ENCODE measurements at regions not wholly inside any gene's neighbourhood (a gene's known extent, or its start where the extent isn't known, plus 50 kb on each side); places are given as distances from the start of the nearest gene placed in this dataset.

- TF ChIP-seq POU5F1 (IDR thresholded peaks at IDR 0.05; ENCODE audit: low read depth, low read length): no peak
- no peak for TF ChIP-seq ATF3 (IDR thresholded peaks at IDR 0.05; ENCODE audit: insufficient read depth, low read depth, low read length)
- TF ChIP-seq SP1 (IDR thresholded peaks at IDR 0.05; ENCODE audit: low read depth, low read length): no peak
- TF ChIP-seq POLR2AphosphoS5 (IDR thresholded peaks at IDR 0.05; ENCODE audit: low read depth, low read length): no peak
- no peak for TF ChIP-seq RAD21 (IDR thresholded peaks at IDR 0.05 in 1 of 2, conservative IDR thresholded peaks at IDR 0.05 in 1 of 2; ENCODE audit: low read depth in 2 of 2, low read length in 2 of 2)
- TF ChIP-seq POLR2A (IDR thresholded peaks at IDR 0.05; ENCODE audit: control extremely low read depth in 1 of 2, low read depth in 2 of 2, low read length in 2 of 2): no peak
- no peak for TF ChIP-seq RXRA (IDR thresholded peaks at IDR 0.05; ENCODE audit: insufficient read depth, low read depth, low read length)
- no peak for TF ChIP-seq EZH2 (IDR thresholded peaks at IDR 0.05; ENCODE audit: low read depth, low read length, severe bottlenecking)
- TF ChIP-seq RFX5 (IDR thresholded peaks at IDR 0.05; ENCODE audit: borderline replicate concordance, low read depth, low read length): no peak
- no peak for TF ChIP-seq JUN (IDR thresholded peaks at IDR 0.05; ENCODE audit: low read depth, low read length)
- no peak for TF ChIP-seq CTCF (IDR thresholded peaks at IDR 0.05; ENCODE audit: control extremely low read depth in 1 of 3, insufficient read depth in 1 of 3, low read depth in 1 of 3, low read length in 3 of 3)
Observed at GRCh38 chr4:32043248-32043633, 1323.1 kb downstream of the PCDH7 start.
